ENCODE measurements at regions not wholly inside any gene's neighbourhood (a gene's known extent, or its start where the extent isn't known, plus 50 kb on each side); places are given as distances from the start of the nearest gene placed in this dataset.
"Not testable (repeated sequence)": the region's sequence is repeated elsewhere in the genome, so short reads cannot be mapped to it uniquely, and the experiment has no call there.

DNA sequence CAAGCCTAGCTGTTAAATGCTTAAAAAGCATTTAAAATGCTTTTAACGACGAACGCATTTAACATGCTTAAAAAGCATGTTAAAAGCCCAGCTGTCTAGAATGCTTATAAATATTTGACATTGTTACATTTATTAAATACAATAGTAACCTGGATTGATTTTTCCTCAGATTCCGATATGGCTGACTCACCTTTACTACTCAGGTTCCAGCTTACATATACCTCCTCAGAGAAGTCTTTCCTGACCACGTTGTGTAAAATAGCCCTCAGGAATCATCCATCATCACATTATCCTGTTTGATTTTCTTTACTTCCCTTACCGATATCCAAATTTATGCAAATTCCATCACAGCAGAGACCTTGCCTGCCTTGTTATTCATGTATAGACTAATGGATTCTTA is 51.4 kb downstream of the SLC41A2 start:
- WGBS (ENCODE audit: low lambda C conversion rate, missing lambda C conversion rate) = 91% methylated on average over 6 of the region's 6 CpGs

DNA sequence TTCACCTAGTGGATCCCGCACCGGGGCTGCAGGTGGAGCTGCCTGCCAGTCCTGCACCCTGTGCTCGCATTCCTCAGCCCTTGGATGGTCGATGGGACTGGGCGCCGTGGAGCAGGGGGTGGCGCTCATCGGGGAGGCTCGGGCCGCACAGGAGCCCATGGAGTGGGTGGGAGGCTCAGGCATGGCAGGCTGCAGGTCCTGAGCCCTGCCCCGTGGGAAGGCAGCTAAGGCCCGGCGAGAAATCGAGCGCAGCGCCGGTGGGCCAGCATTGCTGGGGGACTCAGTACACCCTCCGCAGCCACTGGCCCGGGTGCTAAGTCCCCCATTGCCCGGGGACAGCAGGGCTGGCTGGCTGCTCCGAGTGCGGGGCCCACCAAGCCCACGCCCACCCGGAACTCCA is 52.6 kb downstream of the SLC41A2 start:
- 98% methylated on average over 21 of the region's 24 CpGs for WGBS (ENCODE audit: low lambda C conversion rate, missing lambda C conversion rate)
- H3K27ac ChIP-seq; H3K4me1 ChIP-seq (ENCODE audit: insufficient read depth): not testable (repeated sequence)

More for the DNA sequence above, 51.4 kb downstream of the SLC41A2 start:
- TF ChIP-seq EZH2phosphoT487 (IDR thresholded peaks at IDR 0.05; ENCODE audit: low read depth, severe bottlenecking, unreplicated experiment) = no peak
- TF ChIP-seq EZH2 (IDR thresholded peaks at IDR 0.05; ENCODE audit: borderline replicate concordance) = no peak
- TF ChIP-seq, protein P1, sequence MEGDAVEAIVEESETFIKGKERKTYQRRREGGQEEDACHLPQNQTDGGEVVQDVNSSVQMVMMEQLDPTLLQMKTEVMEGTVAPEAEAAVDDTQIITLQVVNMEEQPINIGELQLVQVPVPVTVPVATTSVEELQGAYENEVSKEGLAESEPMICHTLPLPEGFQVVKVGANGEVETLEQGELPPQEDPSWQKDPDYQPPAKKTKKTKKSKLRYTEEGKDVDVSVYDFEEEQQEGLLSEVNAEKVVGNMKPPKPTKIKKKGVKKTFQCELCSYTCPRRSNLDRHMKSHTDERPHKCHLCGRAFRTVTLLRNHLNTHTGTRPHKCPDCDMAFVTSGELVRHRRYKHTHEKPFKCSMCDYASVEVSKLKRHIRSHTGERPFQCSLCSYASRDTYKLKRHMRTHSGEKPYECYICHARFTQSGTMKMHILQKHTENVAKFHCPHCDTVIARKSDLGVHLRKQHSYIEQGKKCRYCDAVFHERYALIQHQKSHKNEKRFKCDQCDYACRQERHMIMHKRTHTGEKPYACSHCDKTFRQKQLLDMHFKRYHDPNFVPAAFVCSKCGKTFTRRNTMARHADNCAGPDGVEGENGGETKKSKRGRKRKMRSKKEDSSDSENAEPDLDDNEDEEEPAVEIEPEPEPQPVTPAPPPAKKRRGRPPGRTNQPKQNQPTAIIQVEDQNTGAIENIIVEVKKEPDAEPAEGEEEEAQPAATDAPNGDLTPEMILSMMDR (IDR thresholded peaks at IDR 0.05; ENCODE audit: poor library complexity) = no peak
- no peaks in the 10 kb centered on the region for H3K9me3 ChIP-seq (ENCODE audit: low read depth)
- H3K4me3 ChIP-seq = no peak overlapping the region
- H2AFZ ChIP-seq = no peak overlapping the region
- DNase-seq (ENCODE audit: low spot score) = no peak
- no peaks in the 10 kb centered on the region for H3K79me2 ChIP-seq
- no peaks in the 10 kb centered on the region for H3K36me3 ChIP-seq (replicated peaks; ENCODE audit: insufficient read depth, low read depth)
- peaks cover 4% of the 10 kb centered on the region for H3K4me1 ChIP-seq (ENCODE audit: insufficient read depth)
- H3K9me2 ChIP-seq (replicated peaks; ENCODE audit: insufficient read depth) = no peaks in the 10 kb centered on the region
- H3K27ac ChIP-seq = no peak overlapping the region
- H3K27me3 ChIP-seq = no peaks in the 10 kb centered on the region
- H4K20me1 ChIP-seq (ENCODE audit: insufficient read depth, poor library complexity, severe bottlenecking) = no peaks in the 10 kb centered on the region
- H3K4me2 ChIP-seq = no peak overlapping the region

GRCh38 chr12:104903648-104904423 is 54.3 kb downstream of the SLC41A2 start:
- no peak overlapping the region for H3K4me3 ChIP-seq
- TF ChIP-seq EZH2phosphoT487 (IDR thresholded peaks at IDR 0.05; ENCODE audit: low read depth, severe bottlenecking, unreplicated experiment) (no peak), EZH2 (IDR thresholded peaks at IDR 0.05; ENCODE audit: borderline replicate concordance) (no peak)
- TF ChIP-seq, protein P1 (IDR thresholded peaks at IDR 0.05; ENCODE audit: poor library complexity) = no peak

More for the DNA sequence above, 52.6 kb downstream of the SLC41A2 start:
- not testable (repeated sequence) for H3K36me3 ChIP-seq (replicated peaks; ENCODE audit: insufficient read depth, low read depth); H3K27me3 ChIP-seq; H2AFZ ChIP-seq; H3K9me2 ChIP-seq (replicated peaks; ENCODE audit: insufficient read depth); H3K4me2 ChIP-seq; DNase-seq (ENCODE audit: low spot score); H3K4me3 ChIP-seq; H3K79me2 ChIP-seq; H4K20me1 ChIP-seq (ENCODE audit: insufficient read depth, poor library complexity, severe bottlenecking); H3K9me3 ChIP-seq (ENCODE audit: low read depth)

DNA sequence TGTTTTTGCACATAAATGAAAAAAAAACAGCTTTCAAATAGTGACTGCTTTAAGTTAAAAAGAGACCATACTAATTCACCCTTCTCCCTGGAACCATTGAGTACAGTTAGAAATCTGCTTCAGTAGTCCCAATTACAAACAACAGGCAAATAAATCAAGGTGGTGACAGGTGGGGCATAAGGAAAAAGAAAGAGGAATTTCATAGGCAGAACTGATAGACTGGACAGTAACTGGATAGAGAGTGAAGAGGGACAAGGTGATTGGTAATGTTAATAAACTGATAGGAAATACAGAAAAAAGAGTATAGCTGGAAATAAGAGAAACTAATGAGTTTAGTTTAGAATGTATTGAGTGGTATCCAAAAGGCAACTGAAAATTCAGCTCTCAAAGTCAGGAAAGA is 56.0 kb downstream of the SLC41A2 start:
- Histone ChIP-seq H3K27me3 (no peaks in the 10 kb centered on the region), H3K9me2 (replicated peaks; ENCODE audit: insufficient read depth) (no peaks in the 10 kb centered on the region), H3K36me3 (replicated peaks; ENCODE audit: insufficient read depth, low read depth) (no peaks in the 10 kb centered on the region), H2AFZ (no peak overlapping the region), H3K79me2 (no peaks in the 10 kb centered on the region), H3K4me1 (ENCODE audit: insufficient read depth) (peaks cover 4% of the 10 kb centered on the region), H3K4me2 (no peak overlapping the region), H3K9me3 (ENCODE audit: low read depth) (no peaks in the 10 kb centered on the region), H3K27ac (no peak overlapping the region), H3K4me3 (no peak overlapping the region), H4K20me1 (ENCODE audit: insufficient read depth, poor library complexity, severe bottlenecking) (no peaks in the 10 kb centered on the region)
- TF ChIP-seq EZH2 (IDR thresholded peaks at IDR 0.05; ENCODE audit: borderline replicate concordance) (no peak), EZH2phosphoT487 (IDR thresholded peaks at IDR 0.05; ENCODE audit: low read depth, severe bottlenecking, unreplicated experiment) (no peak)
- TF ChIP-seq, protein P1 (IDR thresholded peaks at IDR 0.05; ENCODE audit: poor library complexity) = no peak
- no peak for DNase-seq (ENCODE audit: low spot score)

More at GRCh38 chr12:104903648-104904423, 54.3 kb downstream of the SLC41A2 start:
- no peaks in the 10 kb centered on the region for H3K27me3 ChIP-seq
- no peaks in the 10 kb centered on the region for H3K79me2 ChIP-seq
- peaks cover 4% of the 10 kb centered on the region for H3K4me1 ChIP-seq (ENCODE audit: insufficient read depth)
- H3K9me2 ChIP-seq (replicated peaks; ENCODE audit: insufficient read depth) = no peaks in the 10 kb centered on the region
- H3K4me2 ChIP-seq = no peak overlapping the region
- no peaks in the 10 kb centered on the region for H4K20me1 ChIP-seq (ENCODE audit: insufficient read depth, poor library complexity, severe bottlenecking)
- H3K27ac ChIP-seq = no peak overlapping the region
- DNase-seq (ENCODE audit: low spot score) = no peak
- H3K9me3 ChIP-seq (ENCODE audit: low read depth) = no peaks in the 10 kb centered on the region
- no peak overlapping the region for H2AFZ ChIP-seq
- no peaks in the 10 kb centered on the region for H3K36me3 ChIP-seq (replicated peaks; ENCODE audit: insufficient read depth, low read depth)
- WGBS (ENCODE audit: low lambda C conversion rate, missing lambda C conversion rate) = 85% methylated on average over 5 of the region's 5 CpGs
